RCC 7860 (cell line): ENCODE measurements at regions not wholly inside any gene's neighbourhood (a gene's known extent, or its start where the extent isn't known, plus 50 kb on each side); places are given as distances from the start of the nearest gene placed in this dataset.

Source experiments
- DNase-seq: peaks from one replicate; pipeline ENCODE4 v3.0.0-alpha.2; 2015; ENCODE audit warnings: low spot score
- FAIRE-seq: peaks from 2 replicates; lab custom pipeline; 2012; peaks lifted over from hg19 to GRCh38; lab: Jason Lieb, UNC

DNA sequence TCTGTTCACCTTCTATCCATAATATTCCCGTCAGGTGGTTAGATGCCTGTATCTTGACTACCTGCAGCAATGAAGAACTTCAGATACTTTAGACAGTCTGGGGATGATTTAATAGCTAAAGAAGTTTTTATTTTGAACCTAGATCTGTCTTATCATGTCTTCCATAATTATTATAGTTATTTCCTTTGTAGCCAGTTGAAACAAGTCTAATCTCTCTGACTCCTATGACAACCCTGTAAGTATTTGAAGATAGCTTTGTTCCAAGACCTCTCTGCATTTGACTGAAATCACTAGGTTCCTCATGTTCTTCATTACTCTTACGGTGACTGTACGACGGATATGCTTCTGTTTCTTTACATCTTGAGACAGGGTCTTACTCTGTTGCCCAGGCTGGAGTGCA lies 316.6 kb upstream of the BMP2 start:
- DNase-seq (no peak), FAIRE-seq (no peak)

DNA sequence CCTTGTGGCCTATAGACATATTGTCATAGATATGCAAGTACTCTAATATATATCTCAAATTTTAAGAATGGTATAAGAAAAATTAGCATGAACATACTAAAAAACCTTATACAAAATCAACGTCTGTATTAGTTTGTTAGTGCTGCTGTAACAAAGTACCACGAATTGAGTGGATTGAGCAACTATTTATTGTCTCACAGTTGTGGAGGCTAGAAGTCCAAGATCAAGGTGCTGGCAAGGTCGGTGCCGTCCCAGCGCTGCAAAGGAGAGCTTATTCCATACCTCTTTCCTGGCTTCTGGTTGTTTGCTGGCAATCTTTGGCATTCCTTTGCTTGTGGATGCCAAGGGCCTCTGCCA lies 317.6 kb upstream of the FERMT1 start:
- FAIRE-seq (no peak), DNase-seq (no peak)

GRCh38 chr20:6439737-6440442 lies 317.1 kb upstream of the FERMT1 start:
- DNase-seq (no peak), FAIRE-seq (no peak)

- FAIRE-seq, result no peak
- no peak for DNase-seq
Observed at GRCh38 chr20:6434131-6434530, 311.3 kb upstream of the FERMT1 start.

- FAIRE-seq (no peak), DNase-seq (no peak)
Observed at GRCh38 chr20:6430381-6430780, 307.6 kb upstream of the FERMT1 start.

GRCh38 chr20:6426287-6426891 lies 303.6 kb upstream of the FERMT1 start:
- DNase-seq, result no peak

GRCh38 chr20:6421321-6422248 lies 298.8 kb upstream of the FERMT1 start:
- DNase-seq (no peak), FAIRE-seq (no peak)

More at GRCh38 chr20:6426287-6426891, 303.6 kb upstream of the FERMT1 start:
- no peak for FAIRE-seq

DNA sequence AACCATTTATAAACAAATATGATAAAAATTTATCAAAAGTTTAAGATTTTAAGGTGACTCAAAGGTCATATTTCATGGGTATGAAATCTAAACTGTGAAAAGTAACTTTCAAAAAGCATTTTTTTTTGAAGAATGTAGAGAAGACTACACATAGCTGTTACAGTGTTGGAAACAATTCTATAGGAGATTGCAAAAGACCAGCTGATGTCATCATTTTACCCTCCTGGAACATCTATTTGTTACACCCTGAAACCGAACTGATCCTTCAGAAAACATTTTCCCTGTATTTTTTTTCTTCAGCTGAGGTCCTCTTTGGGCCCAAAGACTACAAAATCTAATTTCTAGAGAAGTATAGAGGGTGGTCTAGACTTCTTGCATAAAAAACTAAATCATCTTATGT lies 297.5 kb upstream of the FERMT1 start:
- no peak for FAIRE-seq
- DNase-seq, result no peak

GRCh38 chr20:6418732-6419131 lies 295.9 kb upstream of the FERMT1 start:
- no peak for FAIRE-seq

DNA sequence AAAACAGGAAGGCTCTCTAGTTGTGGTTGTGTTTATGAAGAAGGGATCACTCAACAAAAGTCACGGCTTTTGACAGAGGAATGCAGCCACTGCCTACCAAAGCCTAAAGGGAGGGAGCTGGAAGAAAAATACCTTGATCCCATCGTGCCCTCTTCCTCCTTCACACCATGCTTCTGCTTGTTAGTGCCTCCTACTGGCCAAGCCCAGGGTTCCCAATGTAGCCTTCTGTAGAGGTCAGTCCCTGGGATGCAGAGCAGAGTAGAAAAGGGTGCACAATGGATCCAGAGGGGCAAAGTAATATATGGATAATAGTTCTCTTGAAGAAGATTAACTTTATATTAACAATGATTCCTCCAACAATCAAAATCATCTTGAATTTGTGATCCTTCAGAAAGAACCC lies 293.5 kb upstream of the FERMT1 start:
- DNase-seq, result no peak
- FAIRE-seq, result no peak

More at GRCh38 chr20:6418732-6419131, 295.9 kb upstream of the FERMT1 start:
- DNase-seq, result no peak

DNA sequence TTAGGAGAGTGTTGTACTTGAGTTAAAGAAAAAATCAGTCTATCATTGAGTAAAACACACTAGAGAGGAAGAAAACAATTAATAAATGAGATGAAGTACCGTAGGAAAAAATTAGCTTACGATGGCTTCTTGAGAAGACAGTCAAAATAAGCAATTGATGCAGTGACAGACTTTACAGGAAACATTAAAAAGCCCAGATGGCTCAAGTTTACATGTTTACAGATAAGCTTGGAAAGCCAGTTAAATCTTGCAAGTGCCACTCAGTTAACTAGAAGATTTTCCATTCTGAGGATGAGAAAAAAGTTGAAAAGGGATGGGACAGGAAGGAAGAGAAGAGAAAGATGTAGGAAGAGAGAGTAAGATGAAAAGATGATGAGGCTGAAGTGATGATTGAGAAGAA lies 288.8 kb upstream of the FERMT1 start:
- DNase-seq (no peak), FAIRE-seq (no peak)

GRCh38 chr20:6410721-6411120 lies 287.9 kb upstream of the FERMT1 start:
- FAIRE-seq (no peak), DNase-seq (no peak)

- no peak for DNase-seq
- FAIRE-seq, result no peak
Observed at GRCh38 chr20:6407163-6407562, 284.3 kb upstream of the FERMT1 start.

DNA sequence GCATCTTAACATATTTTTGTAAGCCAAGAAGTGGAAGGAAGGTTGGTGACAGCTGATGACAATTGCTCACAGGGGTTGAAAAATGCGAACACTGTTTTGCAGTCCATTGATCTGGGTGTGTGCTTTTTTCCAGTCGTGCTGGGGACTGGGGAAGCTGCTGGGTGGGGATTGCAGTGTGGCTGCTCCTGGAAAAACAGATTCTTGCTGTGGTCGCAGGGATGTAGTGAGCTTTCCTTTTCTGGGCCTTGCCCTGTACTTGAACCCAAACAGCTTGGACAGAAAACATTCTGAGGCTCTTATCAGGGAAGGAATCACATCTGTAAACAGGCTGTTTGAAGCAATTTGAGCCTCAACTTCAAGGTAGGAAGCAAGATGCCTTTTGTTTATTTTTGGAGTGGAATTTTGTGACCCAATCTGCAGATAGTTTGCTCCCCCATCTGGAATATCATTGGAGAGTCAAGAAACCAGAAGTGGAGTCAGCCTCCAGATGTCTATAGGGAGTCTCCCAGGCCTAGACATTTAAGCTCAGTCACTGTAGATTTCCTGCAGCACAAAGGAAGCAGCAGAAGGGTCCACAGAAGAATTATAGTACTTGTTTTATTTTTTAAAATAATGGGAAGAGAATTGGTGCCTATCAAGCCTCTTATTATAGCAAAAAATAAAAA lies 279.2 kb upstream of the FERMT1 start:
- no peak for DNase-seq
- FAIRE-seq, result no peak

- DNase-seq, result no peak
- no peak for FAIRE-seq
Observed at GRCh38 chr20:6397115-6397514, 274.3 kb upstream of the FERMT1 start.

DNA sequence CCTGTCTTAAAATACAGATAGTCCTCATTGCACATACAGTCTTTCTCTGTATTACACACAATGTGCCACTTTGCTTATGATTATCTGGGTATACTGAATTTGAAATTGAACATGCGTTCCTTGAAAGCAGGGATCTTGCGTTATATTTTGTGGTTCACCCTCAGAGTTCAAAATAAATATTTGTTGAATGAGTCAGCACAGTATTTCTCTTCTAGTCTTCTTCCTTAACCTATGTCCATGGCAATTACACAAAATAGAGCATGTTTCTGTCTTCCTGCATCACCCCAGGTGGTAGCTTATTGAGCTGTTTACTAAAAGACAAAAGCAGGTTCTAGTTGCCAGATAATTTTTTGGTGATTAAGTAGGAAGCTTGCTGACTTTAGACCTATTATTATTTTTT lies 272.9 kb upstream of the FERMT1 start:
- DNase-seq (peak; percentile 58), FAIRE-seq (no peak)

DNA sequence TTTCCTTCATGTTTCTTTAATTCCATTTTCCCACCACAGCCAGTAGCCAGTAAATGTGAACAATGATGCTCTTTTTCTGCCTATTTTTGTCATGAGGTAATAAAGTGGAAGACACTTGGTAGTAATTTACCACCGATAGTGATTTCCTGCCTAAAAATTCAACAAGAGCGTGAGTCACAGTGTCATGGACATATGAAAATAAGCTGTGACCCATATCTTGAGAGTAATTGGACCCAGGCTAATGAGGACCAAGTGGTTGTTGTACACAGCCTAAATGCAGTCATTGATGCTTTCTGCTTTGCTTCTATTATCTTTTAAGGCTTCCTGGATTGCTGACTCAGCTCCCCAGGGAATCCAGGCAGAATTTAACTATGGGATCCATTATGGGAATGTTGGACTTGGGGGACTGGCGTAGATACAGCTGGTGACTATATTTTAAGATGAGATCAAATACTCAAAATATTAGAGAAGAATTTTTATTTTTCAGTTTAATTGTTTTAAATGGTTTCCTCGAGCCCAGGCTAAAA lies 265.9 kb upstream of the FERMT1 start:
- DNase-seq, result no peak
- FAIRE-seq, result no peak

DNA sequence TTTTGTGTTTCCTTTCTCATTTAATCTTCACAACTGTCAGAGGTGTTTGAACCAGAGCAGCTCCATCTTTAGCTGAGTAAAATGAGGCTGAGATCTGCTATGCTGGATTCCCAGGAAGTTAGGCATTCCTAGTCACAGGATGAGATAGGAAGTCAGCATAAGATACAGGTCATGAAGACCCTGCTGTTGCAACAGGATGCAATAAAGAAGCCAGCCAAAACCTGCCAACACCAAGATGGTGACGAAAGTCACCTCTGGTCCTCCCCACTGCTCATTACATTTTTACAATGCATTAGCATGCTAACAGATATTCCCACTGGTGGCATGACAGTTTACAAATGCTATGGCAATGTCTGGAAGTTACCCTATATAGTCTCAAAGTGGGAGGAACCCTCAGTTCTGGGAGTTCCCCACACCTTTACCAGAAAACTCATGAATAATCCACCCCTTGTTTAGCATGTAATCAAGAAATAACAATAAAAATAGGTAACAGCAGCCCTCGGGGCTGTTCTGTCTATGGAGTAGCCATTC lies 262.2 kb upstream of the FERMT1 start:
- no peak for DNase-seq
- FAIRE-seq, result no peak

- FAIRE-seq (no peak), DNase-seq (no peak)
Observed at GRCh38 chr20:6384380-6384779, 261.6 kb upstream of the FERMT1 start.

- DNase-seq, result no peak
- FAIRE-seq, result no peak
Observed at GRCh38 chr20:6381887-6382286, 259.1 kb upstream of the FERMT1 start.

DNA sequence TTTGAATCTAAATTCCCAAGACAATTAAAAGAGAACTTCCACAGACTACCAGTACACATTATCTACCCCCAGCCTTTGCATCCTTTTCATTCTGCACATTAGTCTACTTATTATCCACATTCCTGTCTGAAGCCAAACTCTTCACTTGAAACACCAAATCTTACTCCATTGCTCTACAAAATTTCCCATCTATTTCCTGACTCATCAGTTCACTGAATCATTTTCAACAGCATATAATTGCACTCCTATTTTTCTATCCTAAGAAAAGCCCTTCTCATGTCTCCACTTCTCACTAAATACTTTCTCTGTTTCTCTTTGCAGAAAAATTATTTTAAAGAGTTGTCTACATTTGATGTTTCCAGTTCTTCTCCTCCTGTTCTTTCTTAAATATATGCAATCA lies 239.4 kb upstream of the FERMT1 start:
- FAIRE-seq, result no peak
- no peak for DNase-seq
